NCI-H2107 treated with DMSO at 0.1 percent for 48 hours (cell line): ENCODE measurements at regions not wholly inside any gene's neighbourhood (a gene's known extent, or its start where the extent isn't known, plus 50 kb on each side); places are given as distances from the start of the nearest gene placed in this dataset.

Experiments
- DNase-seq: peaks from one replicate; lab custom pipeline; 2025; ENCODE audit not compliant: unreplicated experiment; lab: John Stamatoyannopoulos, UW

GRCh38 chr13:99027661-99028425, 50.0 kb upstream of the DOCK9 start:
- no peak for DNase-seq

DNA sequence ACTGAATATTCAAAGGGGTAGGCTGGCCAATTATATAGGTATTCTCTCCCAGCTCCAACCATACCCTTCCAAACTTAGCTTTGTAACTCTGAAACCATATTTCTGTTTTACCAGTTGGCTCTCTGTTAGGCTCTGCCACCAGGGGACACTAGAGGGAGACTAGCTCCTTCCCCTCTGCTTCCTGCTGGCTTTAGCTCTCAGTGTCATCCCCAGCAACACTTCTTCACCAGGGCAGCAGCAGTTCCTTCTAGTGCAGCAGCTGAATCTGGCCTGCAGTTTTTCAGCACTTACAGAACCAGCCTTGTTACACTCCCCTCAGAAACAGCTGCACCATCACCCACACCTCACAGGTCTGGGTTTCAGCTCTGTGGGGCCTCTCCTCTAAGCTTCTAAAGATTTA, 51.0 kb upstream of the DOCK9 start:
- no peak for DNase-seq

DNA sequence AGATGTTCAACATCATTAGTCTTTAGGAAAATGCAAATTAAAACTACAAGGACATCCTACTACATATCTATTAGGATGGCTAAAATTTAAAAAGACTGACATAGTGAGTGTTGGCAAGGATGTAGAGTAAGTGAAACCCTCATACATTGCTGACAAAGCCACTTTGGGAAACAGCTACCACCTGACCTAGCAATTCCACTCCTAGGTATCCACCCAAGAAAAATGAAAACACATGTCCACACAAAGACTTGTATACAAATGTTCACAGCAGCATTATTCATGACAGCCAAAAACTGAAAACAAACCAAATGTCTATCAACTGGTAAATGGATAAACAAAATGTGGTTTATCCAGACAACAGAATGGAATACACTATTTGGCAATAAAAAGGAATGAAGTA, 51.7 kb upstream of the DOCK9 start:
- no peak for DNase-seq

DNA sequence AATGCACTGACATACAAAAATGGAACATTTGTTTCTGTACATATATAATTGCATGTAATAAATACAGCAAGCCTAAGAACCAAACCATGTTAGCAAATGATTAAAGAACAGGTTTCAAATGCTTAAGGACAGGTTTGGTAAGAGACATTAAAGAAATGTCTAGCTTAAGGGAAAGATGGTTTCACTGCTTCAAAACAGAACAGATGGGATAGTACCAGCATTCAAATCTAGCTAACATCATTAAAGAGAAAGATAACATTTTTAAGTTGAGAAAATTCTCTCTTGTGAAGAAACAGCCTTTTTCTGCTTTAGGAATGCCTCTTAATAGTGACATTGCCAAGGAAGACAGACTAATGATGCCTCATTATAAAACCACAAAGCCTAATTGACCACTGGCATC, 52.5 kb upstream of the DOCK9 start:
- no peak for DNase-seq

GRCh38 chr13:99031832-99032231, 54.0 kb upstream of the DOCK9 start:
- DNase-seq: no peak

- DNase-seq: peak; percentile 25
Observed at GRCh38 chr13:99033814-99034213, 56.0 kb upstream of the DOCK9 start.

GRCh38 chr13:99034333-99035085, 56.6 kb upstream of the DOCK9 start:
- no peak for DNase-seq

GRCh38 chr13:99035715-99036114, 57.9 kb upstream of the DOCK9 start:
- DNase-seq: no peak

GRCh38 chr13:99037756-99038155, 59.9 kb upstream of the DOCK9 start:
- no peak for DNase-seq

DNA sequence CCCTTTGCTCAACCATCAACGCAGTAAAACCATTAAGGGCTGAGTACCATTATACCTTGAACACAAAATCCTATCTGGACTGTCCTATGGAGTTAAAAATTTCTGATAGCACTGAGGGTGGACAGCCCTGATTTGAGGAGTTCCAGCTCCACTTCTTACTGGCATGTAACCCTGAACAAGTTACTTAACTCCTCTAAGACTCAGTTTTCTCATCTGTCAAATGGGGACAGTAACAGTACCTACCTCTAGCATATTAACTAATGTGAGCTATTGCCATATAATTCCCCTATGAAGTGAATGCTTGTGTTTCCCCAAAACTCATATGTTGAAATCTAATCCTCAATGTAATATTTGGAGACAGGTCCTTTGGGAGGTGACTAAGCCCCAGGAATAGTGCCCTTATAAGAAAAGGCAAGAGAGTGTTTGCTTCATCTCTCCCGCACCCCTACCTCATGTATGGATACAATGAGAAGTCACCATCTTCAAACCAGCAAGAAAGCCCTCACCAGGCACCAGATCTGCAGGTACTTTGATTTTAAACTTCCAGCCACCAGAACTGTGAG, 61.9 kb upstream of the DOCK9 start:
- DNase-seq: no peak

- DNase-seq: no peak
Observed at GRCh38 chr13:99040536-99041131, 62.8 kb upstream of the DOCK9 start.

DNA sequence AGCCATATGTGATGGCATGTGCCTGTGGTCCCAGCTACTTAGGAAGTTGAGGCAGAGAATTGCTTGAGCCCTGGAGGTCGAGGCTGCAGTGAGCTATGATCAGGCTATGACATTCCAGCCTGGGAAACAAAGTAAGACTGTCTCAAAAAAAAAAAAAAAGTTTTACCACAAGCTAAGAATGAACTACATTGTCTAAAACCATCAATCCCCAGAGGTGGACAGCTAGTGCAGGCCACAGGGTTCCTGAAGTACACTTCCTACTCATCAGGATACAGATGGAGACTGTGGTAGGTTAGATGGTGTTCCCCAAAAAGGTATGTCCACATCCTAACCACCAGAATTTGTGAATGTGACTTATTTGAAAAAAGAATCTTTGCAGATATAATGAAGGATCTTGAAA, 63.5 kb upstream of the DOCK9 start:
- DNase-seq: no peak

GRCh38 chr13:99041788-99042187, 63.9 kb upstream of the DOCK9 start:
- DNase-seq: no peak

DNA sequence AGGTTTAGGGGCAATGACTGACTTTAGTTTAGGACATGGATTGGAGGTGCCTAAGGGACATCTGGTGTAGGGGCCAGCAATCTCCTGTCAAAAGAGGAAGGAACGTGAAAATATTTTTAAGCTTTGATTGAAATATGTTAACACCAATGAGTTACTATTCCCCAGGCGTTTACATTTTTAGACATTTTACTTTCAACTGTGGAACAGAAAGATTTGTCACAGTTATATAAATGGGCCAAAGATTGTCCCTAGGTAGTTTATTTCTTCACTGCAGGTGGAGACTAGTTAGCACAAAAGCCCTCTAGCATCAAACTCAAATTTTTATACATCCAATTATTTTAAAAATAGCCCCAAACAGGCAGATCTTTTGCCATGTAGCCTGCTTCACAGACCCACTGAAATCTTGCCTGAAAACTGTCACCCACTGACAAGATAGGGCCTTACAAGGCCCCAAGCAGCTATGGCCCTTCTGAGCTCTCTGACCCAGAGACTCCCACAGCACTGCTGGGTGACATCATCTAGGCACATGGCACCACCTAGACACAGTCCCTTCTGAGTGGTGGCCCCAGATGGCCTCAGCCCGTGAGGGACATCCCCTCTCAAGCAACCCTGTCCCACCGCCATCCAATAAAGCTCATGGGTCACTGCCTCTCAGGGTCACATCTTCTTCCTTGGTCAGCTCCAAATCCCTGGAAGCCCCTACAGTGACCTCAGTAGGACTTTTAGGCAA, 64.8 kb upstream of the DOCK9 start:
- DNase-seq: no peak

GRCh38 chr13:99043831-99044231, 66.0 kb upstream of the DOCK9 start:
- DNase-seq: no peak

DNA sequence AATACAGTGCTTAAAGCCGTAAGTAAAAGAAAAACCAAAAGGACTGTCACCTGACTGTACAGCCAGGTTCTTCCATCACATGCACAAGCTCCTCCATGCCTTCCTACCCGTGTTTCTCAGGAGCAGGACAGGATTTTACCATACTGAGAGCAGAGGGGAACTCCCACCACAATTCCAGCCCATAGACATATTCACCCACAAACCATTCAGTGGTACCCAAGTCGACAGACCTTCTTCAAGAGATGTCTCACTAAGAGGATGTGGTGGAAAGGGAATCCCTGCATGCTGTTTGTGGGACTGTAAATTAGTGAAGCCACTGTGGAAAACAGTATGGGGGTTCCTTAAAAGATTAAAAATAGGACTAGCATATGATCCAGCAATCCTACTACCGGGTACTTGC, 66.9 kb upstream of the DOCK9 start:
- DNase-seq: no peak

DNA sequence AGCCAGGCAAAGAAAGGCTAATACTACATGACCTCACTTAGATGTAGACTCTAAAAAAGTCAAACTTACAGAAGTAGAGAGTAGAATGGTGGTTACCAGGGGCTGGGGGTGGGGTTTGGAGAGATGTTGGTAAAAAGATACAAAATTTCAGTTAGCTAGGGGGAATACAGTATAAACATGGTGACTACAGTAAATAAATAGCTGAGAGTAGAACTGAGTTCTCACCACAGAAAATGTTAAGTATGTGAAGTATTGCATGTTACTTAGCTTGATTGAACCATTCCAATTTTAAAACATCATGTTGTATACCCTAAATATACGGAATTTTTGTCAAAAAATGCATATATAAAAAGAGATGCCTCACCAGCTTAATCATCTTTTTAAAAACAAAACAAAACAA, 67.5 kb upstream of the DOCK9 start:
- no peak for DNase-seq

DNA sequence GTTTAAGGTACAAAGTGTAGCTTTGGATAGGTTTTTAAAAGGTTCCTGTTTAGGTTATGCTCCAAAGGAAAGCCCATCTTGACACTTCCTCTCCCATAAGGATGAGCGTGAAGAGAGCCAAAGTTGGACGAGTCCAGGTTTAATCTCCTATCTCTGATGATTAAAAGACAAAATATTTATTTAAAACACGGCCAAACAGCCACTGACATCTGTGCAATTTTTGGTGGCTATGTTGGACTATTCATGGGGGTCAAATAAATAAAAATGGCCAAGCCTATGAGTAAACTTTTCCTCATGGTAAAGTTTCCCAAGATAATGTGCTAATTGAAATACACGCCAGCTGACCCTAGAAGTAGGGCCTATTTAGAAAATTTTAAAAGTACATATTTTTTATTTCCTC, 69.0 kb upstream of the DOCK9 start:
- DNase-seq: no peak

DNA sequence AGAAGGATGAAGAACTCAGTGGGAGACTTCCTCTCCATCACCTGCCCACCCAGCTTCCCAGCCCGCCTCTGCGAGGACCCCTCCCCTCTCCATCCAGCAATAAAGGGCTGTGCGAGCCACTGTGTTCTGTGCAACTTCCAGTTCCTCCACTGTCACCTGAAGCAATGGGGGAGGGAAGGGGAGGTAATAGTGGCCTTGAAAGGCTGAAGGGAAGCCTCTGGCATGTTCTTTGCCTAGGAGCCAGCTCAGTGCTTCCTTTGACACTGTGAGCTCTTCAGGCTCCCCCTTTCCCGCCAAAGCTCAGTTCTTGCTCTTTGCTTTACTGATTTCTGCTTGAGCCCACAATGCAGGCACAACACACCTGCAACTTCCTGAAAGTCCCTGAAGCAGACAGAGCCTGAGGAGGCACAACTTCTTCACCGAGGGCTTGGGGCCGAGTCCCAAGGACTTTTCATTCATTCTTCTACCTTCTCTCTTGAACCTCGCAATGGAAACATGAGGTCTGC, 73.2 kb upstream of the DOCK9 start:
- no peak for DNase-seq

- no peak for DNase-seq
Observed at GRCh38 chr13:99051768-99052455, 74.0 kb upstream of the DOCK9 start.
